Activated CD8-positive, alpha-beta T cell treated with anti-CD3 and anti-CD28 coated beads for 36 hours (primary cell): ENCODE measurements at regions not wholly inside any gene's neighbourhood (a gene's known extent, or its start where the extent isn't known, plus 50 kb on each side); places are given as distances from the start of the nearest gene placed in this dataset.

Experiments
- ATAC-seq: fragments of 200-7000 bp; cut with Tn5 transposase; one replicate; pipeline ENCODE4 v1.10.0; 2021; ENCODE audit warnings: mild to moderate bottlenecking, moderate library complexity
- CTCF ChIA-PET: fragments of 350-600 bp; sonication (Branson Sonifier 250); formaldehyde crosslinking; loops from one replicate; lab custom pipeline; 2021; ENCODE audit warnings: antibody characterized with exemption; lab: Charles Lee
- POLR2A ChIA-PET: fragments of 350-600 bp; sonication (Branson Sonifier 250); formaldehyde crosslinking; loops from one replicate; lab custom pipeline; 2021; ENCODE audit warnings: antibody characterized with exemption; lab: Charles Lee
- DNase-seq: peaks from one replicate; pipeline ENCODE4 v3.0.0-alpha.2; 2020
- H3K27ac Mint-ChIP-seq: one replicate; pipeline ENCODE4 v1.8.0; 2021; ENCODE audit warnings: mild to moderate bottlenecking, mixed read lengths
- H3K27me3 Mint-ChIP-seq: one replicate; pipeline ENCODE4 v1.8.0; 2021; ENCODE audit warnings: mixed read lengths
- H3K36me3 Mint-ChIP-seq: one replicate; pipeline ENCODE4 v1.8.0; 2021; ENCODE audit warnings: low read depth, mixed read lengths
- H3K4me1 Mint-ChIP-seq: one replicate; pipeline ENCODE4 v1.8.0; 2021; ENCODE audit warnings: low read depth, mixed read lengths
- H3K4me3 Mint-ChIP-seq: one replicate; pipeline ENCODE4 v1.8.0; 2021; ENCODE audit warnings: mild to moderate bottlenecking, moderate library complexity, mixed read lengths
- H3K9me3 Mint-ChIP-seq: one replicate; pipeline ENCODE4 v1.8.0; 2021; ENCODE audit warnings: mixed read lengths
- CTCF ChIP-seq: fragments of 200-600 bp; IDR thresholded peaks from one replicate; pipeline ENCODE4 v1.8.0; 2022; ENCODE audit warnings: antibody characterized with exemption, mild to moderate bottlenecking
- intact Hi-C: fragments of 100-400 bp; cut with micrococcal nuclease; formaldehyde crosslinking; loops from one replicate; pipeline ENCODE4 v1.10.0; 2022

- DNase-seq = no peak
- H3K27me3 Mint-ChIP-seq = no peaks in the 10 kb centered on the region
- no peaks in the 10 kb centered on the region for H3K9me3 Mint-ChIP-seq
- H3K4me1 Mint-ChIP-seq = peaks cover 7% of the 10 kb centered on the region
- no peak overlapping the region for H3K4me3 Mint-ChIP-seq
- TF ChIP-seq CTCF = no peak
- H3K36me3 Mint-ChIP-seq = no peaks in the 10 kb centered on the region
- ChIA-PET POLR2A (no interaction called here), CTCF (no interaction called here)
- no peak for ATAC-seq
- intact Hi-C loops = no loop called here
- no peak overlapping the region for H3K27ac Mint-ChIP-seq
Measured at GRCh38 chr5:62689599-62690368, 111.2 kb downstream of the LRRC70 start.

GRCh38 chr5:62686692-62687091 lies 108.1 kb downstream of the LRRC70 start:
- ChIA-PET POLR2A (no interaction called here), CTCF (no interaction called here)
- no peaks in the 10 kb centered on the region for H3K27me3 Mint-ChIP-seq
- no peak overlapping the region for H3K4me3 Mint-ChIP-seq
- no peak overlapping the region for H3K27ac Mint-ChIP-seq
- no peaks in the 10 kb centered on the region for H3K9me3 Mint-ChIP-seq
- H3K36me3 Mint-ChIP-seq = no peaks in the 10 kb centered on the region
- intact Hi-C loops = no loop called here
- peaks cover 7% of the 10 kb centered on the region for H3K4me1 Mint-ChIP-seq
- DNase-seq (no peak), ATAC-seq (no peak)
- no peak for TF ChIP-seq CTCF

- CTCF ChIA-PET = no interaction called here
- Mint-ChIP-seq H3K4me3 (no peak overlapping the region), H3K27me3 (no peaks in the 10 kb centered on the region), H3K4me1 (peaks cover 5% of the 10 kb centered on the region), H3K27ac (no peak overlapping the region), H3K9me3 (no peaks in the 10 kb centered on the region), H3K36me3 (no peaks in the 10 kb centered on the region)
- intact Hi-C loops = no loop called here
- DNase-seq (no peak), ATAC-seq (no peak)
- no peak for TF ChIP-seq CTCF
- POLR2A ChIA-PET = no interaction called here
Measured at GRCh38 chr5:62685221-62685620, 106.6 kb downstream of the LRRC70 start.

- DNase-seq (no peak), ATAC-seq (no peak)
- H3K4me1 Mint-ChIP-seq = no peaks in the 10 kb centered on the region
- TF ChIP-seq CTCF = no peak
- no peaks in the 10 kb centered on the region for H3K27me3 Mint-ChIP-seq
- intact Hi-C loops = no loop called here
- peaks cover 5% of the 10 kb centered on the region for H3K9me3 Mint-ChIP-seq
- ChIA-PET CTCF (interaction anchor here (0.8 kb wide), 1 partner anchor 40 kb away, joined by 3 read pairs; no protein-coding TSS in a partner anchor), POLR2A (no interaction called here)
- H3K27ac Mint-ChIP-seq = no peak overlapping the region
- no peak overlapping the region for H3K4me3 Mint-ChIP-seq
- no peaks in the 10 kb centered on the region for H3K36me3 Mint-ChIP-seq
Measured at GRCh38 chr5:62684310-62684709, 105.7 kb downstream of the LRRC70 start.

GRCh38 chr5:62682059-62682458 lies 103.4 kb downstream of the LRRC70 start:
- intact Hi-C loops = no loop called here
- Mint-ChIP-seq H3K27me3 (no peaks in the 10 kb centered on the region), H3K27ac (no peak overlapping the region), H3K36me3 (no peaks in the 10 kb centered on the region), H3K4me3 (no peak overlapping the region), H3K4me1 (no peaks in the 10 kb centered on the region), H3K9me3 (peaks cover 9% of the 10 kb centered on the region)
- no peak for TF ChIP-seq CTCF
- CTCF ChIA-PET = no interaction called here
- POLR2A ChIA-PET = no interaction called here
- ATAC-seq = no peak
- no peak for DNase-seq
